GM19238 (cell line): ENCODE measurements at regions not wholly inside any gene's neighbourhood (a gene's known extent, or its start where the extent isn't known, plus 50 kb on each side); places are given as distances from the start of the nearest gene placed in this dataset.
"Not testable (repeated sequence)": the region's sequence is repeated elsewhere in the genome, so short reads cannot be mapped to it uniquely, and the experiment has no call there.

Experiments used
- DNase-seq: peaks from one replicate; pipeline ENCODE4 v3.0.0; 2011; ENCODE audit warnings: low spot score; ENCODE audit not compliant: insufficient read length

GRCh38 chr2:65917986-65918385 lies 485.6 kb upstream of the SPRED2 start:
- DNase-seq = no peak

GRCh38 chr2:65916785-65917295 lies 484.4 kb upstream of the SPRED2 start:
- DNase-seq = no peak

- DNase-seq = no peak
Measured at GRCh38 chr2:65916177-65916576, 483.8 kb upstream of the SPRED2 start.

GRCh38 chr2:65915273-65915672 lies 482.9 kb upstream of the SPRED2 start:
- DNase-seq = no peak

GRCh38 chr2:65914244-65914786 lies 481.9 kb upstream of the SPRED2 start:
- DNase-seq = no peak

- DNase-seq = no peak
Measured at GRCh38 chr2:65913813-65914212, 481.4 kb upstream of the SPRED2 start.

- no peak for DNase-seq
Measured at GRCh38 chr2:65901756-65902155, 469.4 kb upstream of the SPRED2 start.

GRCh38 chr2:65896446-65896845 lies 464.0 kb upstream of the SPRED2 start:
- no peak for DNase-seq

GRCh38 chr2:65890131-65890530 lies 457.7 kb upstream of the SPRED2 start:
- DNase-seq = not testable (repeated sequence)

GRCh38 chr2:65885266-65885665 lies 452.9 kb upstream of the SPRED2 start:
- no peak for DNase-seq

- DNase-seq = no peak
Measured at GRCh38 chr2:65881592-65881991, 449.2 kb upstream of the SPRED2 start.

- no peak for DNase-seq
Measured at GRCh38 chr2:65880436-65880835, 448.0 kb upstream of the SPRED2 start.

GRCh38 chr2:65878011-65878340 lies 445.6 kb upstream of the SPRED2 start:
- no peak for DNase-seq

- no peak for DNase-seq
Measured at GRCh38 chr2:65877331-65878010, 445.1 kb upstream of the SPRED2 start.

- DNase-seq = no peak
Measured at GRCh38 chr2:65876114-65876513, 443.7 kb upstream of the SPRED2 start.

- no peak for DNase-seq
Measured at GRCh38 chr2:65870826-65871225, 438.4 kb upstream of the SPRED2 start.

GRCh38 chr2:65869296-65869695 lies 436.9 kb upstream of the SPRED2 start:
- no peak for DNase-seq

- DNase-seq = no peak
Measured at GRCh38 chr2:65868177-65868576, 435.8 kb upstream of the SPRED2 start.

- DNase-seq = no peak
Measured at GRCh38 chr2:65867446-65867845, 435.0 kb upstream of the SPRED2 start.

GRCh38 chr2:65866148-65866547 lies 433.7 kb upstream of the SPRED2 start:
- no peak for DNase-seq

GRCh38 chr2:65864619-65865018 lies 432.2 kb upstream of the SPRED2 start:
- DNase-seq = no peak

- no peak for DNase-seq
Measured at GRCh38 chr2:65863713-65864112, 431.3 kb upstream of the SPRED2 start.

GRCh38 chr2:65856928-65857327 lies 424.5 kb upstream of the SPRED2 start:
- no peak for DNase-seq
